Inflammatory macrophage (primary cell): ENCODE measurements at regions not wholly inside any gene's neighbourhood (a gene's known extent, or its start where the extent isn't known, plus 50 kb on each side); places are given as distances from the start of the nearest gene placed in this dataset.

ENCODE experiments used
- DNase-seq, 2 donors: peaks; one replicate each; pipeline ENCODE4 v3.0.0-alpha.2; 2020 to 2022

DNA sequence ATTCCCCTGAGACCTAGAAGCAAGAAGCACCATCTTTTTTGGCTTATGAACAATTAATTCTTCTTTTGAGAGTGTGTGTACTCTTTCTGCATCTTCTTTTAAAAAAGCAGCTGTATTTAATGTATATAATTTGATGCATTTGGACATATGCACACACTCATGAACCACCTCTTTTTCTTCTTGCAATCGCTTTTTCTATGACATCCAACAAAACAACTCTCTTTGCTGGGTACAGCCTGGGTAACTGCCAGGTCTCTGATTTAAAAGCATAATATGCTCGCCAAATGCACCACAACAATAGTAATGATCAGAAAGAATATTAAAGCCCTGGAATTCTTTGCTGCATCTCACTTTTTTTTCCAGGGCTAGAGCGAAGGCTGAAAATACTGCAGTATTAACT, 97.3 kb downstream of the HAPSTR1 start:
- DNase-seq, result no peak

DNA sequence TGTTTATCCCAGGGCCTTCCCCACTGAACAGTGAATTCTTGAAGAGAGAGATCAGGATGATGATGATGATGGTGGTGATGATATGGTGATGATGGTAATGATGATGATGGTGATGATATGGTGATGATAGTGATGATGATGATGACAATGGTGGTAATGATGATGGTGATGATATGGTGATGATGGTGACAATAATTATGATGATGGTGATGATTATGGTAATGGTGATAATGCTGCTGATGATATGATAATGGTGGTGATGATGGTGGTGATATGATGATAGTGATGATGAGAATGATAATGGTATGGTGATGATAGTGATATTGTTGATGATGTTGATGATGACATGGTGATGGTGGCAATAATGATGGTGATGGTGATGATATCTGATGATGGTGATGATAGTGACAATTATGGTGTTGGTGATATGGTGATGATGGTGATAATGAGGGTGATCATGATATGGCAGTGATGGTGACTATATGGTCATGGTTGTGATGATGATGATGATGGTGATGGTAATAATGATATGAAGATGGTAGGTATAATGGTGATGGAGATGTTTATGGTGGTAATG, 99.9 kb downstream of the HAPSTR1 start:
- DNase-seq, result no peak

- no peak for DNase-seq
Observed at GRCh38 chr16:9192746-9193145, 101.3 kb downstream of the HAPSTR1 start.

- DNase-seq, result no peak
Observed at GRCh38 chr16:9195287-9195686, 103.8 kb downstream of the HAPSTR1 start.

GRCh38 chr16:9197957-9198661, 106.7 kb downstream of the HAPSTR1 start:
- DNase-seq, result no peak

GRCh38 chr16:9199311-9199710, 107.9 kb downstream of the HAPSTR1 start:
- DNase-seq, result no peak

DNA sequence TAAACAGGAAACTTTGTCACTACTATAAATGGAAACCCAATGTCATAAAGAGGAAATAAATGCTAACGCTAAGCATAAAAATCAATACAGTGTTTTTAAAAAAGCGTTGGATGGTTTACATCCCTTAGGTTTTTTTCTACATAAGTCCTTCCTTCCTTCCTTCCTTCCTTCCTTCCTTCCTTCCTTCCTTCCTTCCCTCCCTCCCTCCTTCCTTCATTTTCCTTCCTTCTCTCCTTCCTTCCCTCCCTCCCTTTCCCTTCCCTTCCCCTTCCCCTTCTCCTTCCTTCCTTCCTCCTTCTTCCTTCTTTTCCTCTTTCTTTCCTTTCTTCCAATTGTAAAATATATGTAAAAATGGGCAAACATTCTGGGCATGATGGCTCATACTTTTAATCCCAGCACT, 108.3 kb downstream of the HAPSTR1 start:
- no peak for DNase-seq

GRCh38 chr16:9203956-9204355, 112.5 kb downstream of the HAPSTR1 start:
- DNase-seq, result peak; percentile 38 to 40

GRCh38 chr16:9205661-9206060, 114.2 kb downstream of the HAPSTR1 start:
- no peak for DNase-seq

DNA sequence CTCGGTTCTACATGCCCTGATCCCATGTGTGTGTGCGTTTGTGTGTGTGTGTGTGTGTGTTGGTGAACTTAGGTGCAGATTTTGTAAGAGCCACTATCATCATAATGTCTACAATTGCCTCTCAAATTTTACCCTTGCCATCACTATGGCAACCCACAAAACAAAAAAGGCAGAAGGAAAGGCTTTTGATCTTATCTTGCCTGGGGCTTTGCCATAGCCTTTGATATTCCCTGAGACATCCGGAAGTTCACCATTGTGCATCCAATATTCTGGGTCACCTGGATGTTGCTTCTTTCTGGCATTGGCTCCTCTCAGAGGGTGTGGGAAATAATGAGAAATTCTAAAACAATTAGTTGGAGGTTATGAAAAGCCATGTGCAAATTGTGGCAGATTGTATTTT, 114.7 kb downstream of the HAPSTR1 start:
- no peak for DNase-seq

DNA sequence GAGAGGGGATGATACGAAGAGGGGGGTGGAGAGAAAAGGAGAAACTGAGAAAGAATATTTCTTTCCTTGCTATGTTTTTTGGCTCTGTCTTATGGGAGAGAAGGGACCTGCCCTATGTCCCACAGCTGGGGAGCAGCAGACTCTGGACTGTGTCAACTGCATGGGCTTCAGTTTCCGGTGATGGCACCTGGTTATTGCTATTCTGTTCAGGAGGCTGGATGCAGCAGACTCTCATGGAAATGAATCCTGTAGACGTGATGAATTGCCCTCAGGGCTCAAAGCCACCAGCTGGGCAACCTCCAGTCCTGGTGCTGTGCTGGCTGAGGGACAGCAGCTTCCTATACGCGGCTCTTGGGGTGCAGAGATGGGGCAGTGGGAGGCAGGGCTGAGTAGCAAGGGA, 121.2 kb downstream of the HAPSTR1 start:
- DNase-seq, result no peak

DNA sequence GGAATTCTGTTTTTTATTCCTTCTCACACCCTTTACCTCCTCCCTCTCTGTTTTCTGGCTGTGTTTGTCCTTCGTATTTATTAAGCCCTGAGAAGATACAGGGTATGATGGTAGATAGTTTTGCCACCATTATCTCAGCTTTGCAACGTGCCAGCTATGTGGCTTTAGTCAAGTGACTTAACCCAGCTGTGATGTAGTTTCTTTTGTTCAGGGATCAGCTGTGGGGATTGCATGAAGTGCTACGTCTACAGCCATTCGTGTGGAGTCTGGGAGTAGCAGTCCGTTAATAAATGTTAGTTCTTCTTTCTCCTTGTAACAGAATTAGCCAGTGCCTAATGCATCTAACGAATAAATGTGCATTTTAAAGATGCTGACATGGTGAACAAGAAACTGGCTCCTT, 128.4 kb downstream of the HAPSTR1 start:
- no peak for DNase-seq

- DNase-seq, result peak; percentile 5 to 12
Observed at GRCh38 chr16:9225527-9226316, 134.3 kb downstream of the HAPSTR1 start.

- DNase-seq, result no peak
Observed at GRCh38 chr16:9226924-9227323, 135.5 kb downstream of the HAPSTR1 start.

GRCh38 chr16:9231039-9231438, 139.6 kb downstream of the HAPSTR1 start:
- DNase-seq, result no peak

- no peak for DNase-seq
Observed at GRCh38 chr16:9232102-9232770, 140.8 kb downstream of the HAPSTR1 start.

- DNase-seq, result no peak
Observed at GRCh38 chr16:9235867-9236266, 144.4 kb downstream of the HAPSTR1 start.

DNA sequence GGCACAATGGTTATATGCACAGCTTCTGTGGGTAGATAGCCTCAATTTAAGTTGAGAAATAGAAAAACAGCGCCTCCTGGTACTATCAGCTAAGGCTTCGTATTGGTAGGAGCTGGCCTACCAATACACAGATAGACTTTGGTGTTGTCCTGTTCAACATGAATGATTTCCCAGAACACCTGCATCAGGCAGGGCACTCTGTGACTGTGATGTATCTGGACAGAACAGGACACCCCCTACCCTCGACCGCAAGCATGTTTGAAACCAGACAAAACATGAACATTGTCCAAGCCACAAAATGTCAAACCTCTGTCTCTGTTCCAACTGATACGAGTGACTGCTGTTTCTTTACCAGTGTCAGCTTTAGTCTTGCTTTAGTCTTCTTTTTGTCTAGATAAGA, 144.9 kb downstream of the HAPSTR1 start:
- no peak for DNase-seq

DNA sequence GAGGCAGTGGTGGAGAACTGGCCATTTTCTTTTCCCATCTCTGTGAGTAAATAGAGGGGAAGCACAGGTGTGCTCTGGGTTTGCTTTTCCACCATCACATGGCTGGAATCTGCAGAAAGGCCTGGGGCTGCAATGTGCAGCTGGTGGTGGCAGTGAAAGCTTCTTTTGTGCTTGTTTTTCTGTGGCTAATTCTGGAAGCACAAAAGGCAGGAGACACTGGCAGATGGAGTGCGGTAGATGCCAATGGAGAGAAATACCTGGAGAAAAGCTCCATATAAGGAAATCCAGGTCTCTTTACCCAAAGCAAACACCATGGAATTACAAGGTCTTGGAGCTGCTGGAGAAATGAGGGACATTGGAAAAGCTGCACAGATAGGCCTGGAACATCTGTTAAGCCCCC, 146.9 kb downstream of the HAPSTR1 start:
- DNase-seq, result no peak

DNA sequence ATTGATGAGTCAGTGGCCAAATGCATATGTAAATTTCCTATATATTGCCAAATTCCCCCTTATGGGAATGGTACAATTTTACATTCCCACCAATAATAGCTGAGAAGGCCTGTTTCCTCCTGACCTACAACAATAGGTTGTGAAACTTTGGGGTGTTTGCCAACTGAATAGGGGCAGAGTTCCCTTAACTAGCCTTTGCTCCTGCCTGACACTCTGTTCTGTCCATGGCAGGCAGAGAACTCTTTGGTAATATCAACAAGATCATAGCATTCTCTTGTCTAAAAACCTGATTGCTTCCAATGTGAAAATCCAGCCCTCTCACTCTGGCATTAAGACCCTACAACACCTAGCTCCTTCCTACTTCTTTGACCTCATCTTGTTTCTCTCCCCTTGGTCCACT, 149.7 kb downstream of the HAPSTR1 start:
- no peak for DNase-seq

- no peak for DNase-seq
Observed at GRCh38 chr16:9248162-9248561, 156.7 kb downstream of the HAPSTR1 start.

DNA sequence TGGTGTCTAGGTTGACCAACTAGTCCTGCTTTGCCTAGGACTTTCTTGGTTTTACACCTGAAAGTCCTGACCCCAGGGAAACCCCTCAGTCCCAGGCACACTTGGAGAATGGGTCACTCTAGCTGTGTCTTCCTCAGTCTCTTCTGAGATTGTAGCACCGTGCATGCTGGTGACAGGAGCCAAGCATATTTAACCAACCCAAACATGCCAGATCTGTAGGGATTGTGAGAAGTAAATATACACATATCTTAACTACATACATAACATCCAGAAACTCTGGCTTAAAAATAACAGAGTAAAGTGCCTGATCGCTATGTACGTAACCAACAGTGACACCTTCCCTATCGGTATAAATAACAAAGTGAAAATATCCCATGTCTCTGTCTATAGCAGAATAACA, 158.1 kb downstream of the HAPSTR1 start:
- DNase-seq, result no peak

DNA sequence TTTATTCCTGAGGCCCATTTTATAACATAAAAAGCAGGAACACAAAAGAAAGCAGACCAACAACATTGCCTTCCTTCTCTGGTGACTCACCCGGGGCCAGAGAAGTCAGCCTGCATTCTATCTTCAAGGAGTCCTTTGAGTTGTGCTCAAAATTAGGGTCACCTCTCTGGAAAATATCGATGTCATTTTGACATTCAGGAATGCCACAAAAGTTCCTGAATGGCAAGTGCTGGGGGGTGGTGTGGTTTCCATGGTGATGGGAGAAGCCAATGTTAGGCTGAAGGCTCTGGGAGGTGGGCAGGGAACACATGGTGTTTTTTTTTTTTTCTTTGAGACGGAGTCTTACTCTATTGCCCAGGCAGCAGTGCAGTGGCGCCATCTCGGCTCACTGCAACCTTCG, 159.6 kb downstream of the HAPSTR1 start:
- no peak for DNase-seq
